H1 (cell line): ENCODE measurements at regions not wholly inside any gene's neighbourhood (a gene's known extent, or its start where the extent isn't known, plus 50 kb on each side); places are given as distances from the start of the nearest gene placed in this dataset.

Experiments
- CTCF ChIA-PET: fragments of 300-600 bp; sonication (Branson Sonifier 250); formaldehyde crosslinking; loops from one replicate; lab custom pipeline; 2021; ENCODE audit not compliant: partially characterized antibody; lab: Charles Lee
- POLR2A ChIA-PET: fragments of 300-600 bp; sonication (Branson Sonifier 250); formaldehyde crosslinking; loops from one replicate; lab custom pipeline; 2021; ENCODE audit warnings: inconsistent platforms; ENCODE audit not compliant: partially characterized antibody; lab: Charles Lee
- DNase-seq, 2 experiments: peaks; one replicate each; pipeline versions ENCODE4 v3.0.0 to v3.0.0-alpha.2; 2010 to 2022; ENCODE audit warnings: low spot score in 2 of 2, low read depth in 1 of 2, mixed read lengths in 1 of 2
- FAIRE-seq: peaks from 2 replicates; lab custom pipeline; 2011; peaks lifted over from hg19 to GRCh38; lab: Jason Lieb, UNC
- H2AFZ ChIP-seq: 2 replicates; pipeline ENCODE4 v1.8.1; 2012; ENCODE audit warnings: low read length, inconsistent platforms
- H2AK5ac ChIP-seq: 2 replicates; pipeline ENCODE4 v1.6.1; 2013; ENCODE audit warnings: low read depth, low read length
- H2BK120ac ChIP-seq: replicated peaks from 2 replicates; pipeline ENCODE3; 2013; ENCODE audit warnings: low read depth, low read length, inconsistent platforms
- H2BK12ac ChIP-seq: 2 replicates; pipeline ENCODE4 v1.6.1; 2013; ENCODE audit warnings: low read depth, low read length
- H2BK15ac ChIP-seq: 2 replicates; pipeline ENCODE4 v1.6.1; 2013; ENCODE audit warnings: low read length
- H2BK20ac ChIP-seq: 2 replicates; pipeline ENCODE4 v1.6.1; 2013; ENCODE audit warnings: low read length
- H2BK5ac ChIP-seq: 2 replicates; pipeline ENCODE4 v1.6.1; 2013; ENCODE audit warnings: low read depth, low read length
- H3K14ac ChIP-seq: 2 replicates; pipeline ENCODE4 v1.6.1; 2013; ENCODE audit warnings: inconsistent platforms; ENCODE audit not compliant: insufficient read length
- H3K18ac ChIP-seq: 2 replicates; pipeline ENCODE4 v1.6.1; 2013; ENCODE audit warnings: low read length; ENCODE audit errors: extremely low read depth
- H3K23ac ChIP-seq: 2 replicates; pipeline ENCODE4 v1.6.1; 2013; ENCODE audit warnings: inconsistent platforms; ENCODE audit not compliant: insufficient read length
- H3K23me2 ChIP-seq: 2 replicates; pipeline ENCODE4 v1.6.1; 2013; ENCODE audit warnings: low read depth, low read length
- H3K27ac ChIP-seq: 2 replicates; pipeline ENCODE4 v1.6.1; 2011; ENCODE audit warnings: low read depth, low read length, inconsistent platforms
- H3K27me3 ChIP-seq, 4 experiments: replicated peaks in 1 of 4; 1 replicate in 1 of 4; 2 replicates in 3 of 4; pipeline versions ENCODE4 v1.6.1 to v1.8.1; 2011 to 2013; ENCODE audit warnings: low read length in 3 of 4, mild to moderate bottlenecking in 3 of 4, inconsistent platforms in 2 of 4, mixed read lengths in 2 of 4, moderate library complexity in 1 of 4; ENCODE audit not compliant: control insufficient read depth in 3 of 4, insufficient read depth in 3 of 4; ENCODE audit errors: extremely low read depth in 1 of 4
- H3K36me3 ChIP-seq, 4 experiments: 2 replicates each; pipeline versions ENCODE4 v1.6.1 to v1.8.1; 2011 to 2013; ENCODE audit warnings: mild to moderate bottlenecking in 4 of 4, low read length in 3 of 4, moderate library complexity in 2 of 4, control low read depth in 1 of 4, inconsistent platforms in 1 of 4; ENCODE audit not compliant: insufficient read depth in 4 of 4, control insufficient read depth in 2 of 4
- H3K4ac ChIP-seq: replicated peaks from 2 replicates; pipeline ENCODE3; 2013; ENCODE audit warnings: low read length, low read depth, mixed read lengths, inconsistent platforms; ENCODE audit not compliant: insufficient read length
- H3K4me1 ChIP-seq, 4 experiments: replicated peaks in 1 of 4; 1 replicate in 1 of 4; 2 replicates in 3 of 4; pipeline versions ENCODE4 v1.6.1 to v1.8.1; 2011 to 2013; ENCODE audit warnings: low read length in 3 of 4, inconsistent platforms in 2 of 4, mixed read lengths in 1 of 4; ENCODE audit not compliant: insufficient read depth in 4 of 4, control insufficient read depth in 3 of 4
- H3K4me2 ChIP-seq, 2 experiments: 2 replicates each; pipeline versions ENCODE4 v1.6.1 to v1.8.1; 2011 to 2013; ENCODE audit warnings: low read depth in 2 of 2, low read length in 2 of 2, control low read depth in 1 of 2, inconsistent platforms in 1 of 2, mild to moderate bottlenecking in 1 of 2; ENCODE audit not compliant: insufficient read depth in 1 of 2
- H3K4me3 ChIP-seq, 4 experiments: fragments of 200-600, 300-600 bp in 1 of 4; sonication (generic), shearing (Covaris generic), sonication (Bioruptor Twin) in 1 of 4; 2 replicates each; pipeline versions ENCODE4 v1.5.1 to v1.8.1; 2011 to 2016; ENCODE audit warnings: low read length in 4 of 4, low read depth in 3 of 4, control low read depth in 2 of 4, inconsistent platforms in 2 of 4, mild to moderate bottlenecking in 2 of 4, mixed read lengths in 1 of 4, moderate library complexity in 1 of 4; ENCODE audit not compliant: insufficient read depth in 2 of 4; ENCODE audit errors: extremely low read depth in 1 of 4
- H3K56ac ChIP-seq: replicated peaks from 2 replicates; pipeline ENCODE3; 2013; ENCODE audit warnings: low read depth, mild to moderate bottlenecking, mixed read lengths, low read length, inconsistent platforms; ENCODE audit not compliant: insufficient read length
- H3K79me1 ChIP-seq: 2 replicates; pipeline ENCODE4 v1.6.1; 2013; ENCODE audit warnings: low read depth, low read length, control low read depth
- H3K79me2 ChIP-seq, 2 experiments: 2 replicates each; pipeline versions ENCODE4 v1.6.1 to v1.8.1; 2012 to 2013; ENCODE audit warnings: low read length in 2 of 2, mild to moderate bottlenecking in 2 of 2, inconsistent platforms in 1 of 2; ENCODE audit not compliant: insufficient read depth in 2 of 2, control insufficient read depth in 1 of 2
- H3K9ac ChIP-seq, 4 experiments: replicated peaks in 1 of 4; 1 replicate in 1 of 4; 2 replicates in 3 of 4; pipeline versions ENCODE4 v1.6.1 to v1.8.1; 2011 to 2013; ENCODE audit warnings: low read depth in 3 of 4, low read length in 3 of 4, control low read depth in 2 of 4, mild to moderate bottlenecking in 2 of 4, moderate library complexity in 2 of 4, inconsistent platforms in 1 of 4; ENCODE audit errors: extremely low read depth in 1 of 4
- H3K9me3 ChIP-seq, 2 experiments: 2 replicates each; pipeline versions ENCODE4 v1.6.1 to v1.8.1; 2012 to 2013; ENCODE audit warnings: mild to moderate bottlenecking in 2 of 2, moderate library complexity in 2 of 2, control low read depth in 1 of 2, inconsistent platforms in 1 of 2, low read depth in 1 of 2, low read length in 1 of 2, mixed read lengths in 1 of 2; ENCODE audit not compliant: insufficient read depth in 2 of 2
- H4K20me1 ChIP-seq, 2 experiments: replicated peaks in 1 of 2; 2 replicates each; pipeline versions ENCODE3 to v1.8.1; 2011 to 2013; ENCODE audit warnings: inconsistent platforms in 2 of 2, low read length in 2 of 2, mild to moderate bottlenecking in 1 of 2; ENCODE audit not compliant: insufficient read depth in 2 of 2, control insufficient read depth in 1 of 2
- H4K5ac ChIP-seq: 2 replicates; pipeline ENCODE4 v1.6.1; 2013; ENCODE audit warnings: low read length, low read depth, mixed read lengths, inconsistent platforms; ENCODE audit not compliant: insufficient read length
- H4K8ac ChIP-seq: 2 replicates; pipeline ENCODE4 v1.8.0; 2013; ENCODE audit warnings: mild to moderate bottlenecking, moderate library complexity, low read length, inconsistent platforms; ENCODE audit not compliant: insufficient read depth; ENCODE audit errors: extremely low read depth
- H4K91ac ChIP-seq: replicated peaks from 2 replicates; pipeline ENCODE3; 2013; ENCODE audit warnings: low read length, mixed read lengths, inconsistent platforms; ENCODE audit not compliant: insufficient read length
- BCL11A ChIP-seq, 2 experiments: IDR thresholded peaks; one replicate each; pipeline ENCODE4 v1.6.1; 2011; ENCODE audit warnings: low read depth in 2 of 2, low read length in 2 of 2, mild to moderate bottlenecking in 2 of 2
- CEBPB ChIP-seq: IDR thresholded peaks from 2 replicates; pipeline ENCODE4 v1.6.1; 2012; ENCODE audit warnings: low read depth, low read length
- CTBP2 ChIP-seq: IDR thresholded peaks from 2 replicates; pipeline ENCODE4 v1.7.0; 2011; ENCODE audit warnings: borderline replicate concordance, mild to moderate bottlenecking, moderate library complexity, mixed read lengths, low read length; ENCODE audit not compliant: insufficient read depth, insufficient read length
- EGR1 ChIP-seq: IDR thresholded peaks from 2 replicates; pipeline ENCODE4 v1.6.1; 2011; ENCODE audit warnings: low read depth, low read length, borderline replicate concordance
- EZH2 ChIP-seq: fragments of 200-600 bp; sonication (generic); IDR thresholded peaks from 2 replicates; pipeline ENCODE4 v1.7.1; 2012; ENCODE audit warnings: low read depth, mild to moderate bottlenecking, moderate library complexity, low read length, inconsistent platforms; ENCODE audit not compliant: severe bottlenecking
- FOSL1 ChIP-seq: IDR thresholded peaks from 2 replicates; pipeline ENCODE4 v1.6.1; 2011; ENCODE audit warnings: mild to moderate bottlenecking, low read depth, low read length, moderate library complexity; ENCODE audit not compliant: insufficient read depth
- GABPA ChIP-seq: IDR thresholded peaks from 2 replicates; pipeline ENCODE4 v1.6.1; 2011; ENCODE audit warnings: mild to moderate bottlenecking, low read length, moderate library complexity, borderline replicate concordance; ENCODE audit not compliant: insufficient read depth
- GTF2F1 ChIP-seq: IDR thresholded peaks from 2 replicates; pipeline ENCODE4 v1.6.1; 2012; ENCODE audit warnings: low read depth, low read length, improper control_type of control experiment, borderline replicate concordance
- POLR2A ChIP-seq, 2 experiments: IDR thresholded peaks; 1 replicate in 1 of 2; 2 replicates in 1 of 2; pipeline ENCODE4 v1.6.1; 2011; ENCODE audit warnings: low read depth in 2 of 2, low read length in 2 of 2, mild to moderate bottlenecking in 2 of 2; ENCODE audit errors: control extremely low read depth in 1 of 2
- SIN3A ChIP-seq, 2 experiments: IDR thresholded peaks in 1 of 2; conservative IDR thresholded peaks in 1 of 2; 2 replicates each; pipeline ENCODE4 v1.6.1; 2011 to 2012; ENCODE audit warnings: low read length in 2 of 2, improper control_type of control experiment in 1 of 2, low read depth in 1 of 2, mild to moderate bottlenecking in 1 of 2
- YY1 ChIP-seq: IDR thresholded peaks from 2 replicates; pipeline ENCODE4 v1.6.1; 2011; ENCODE audit warnings: low read depth, mild to moderate bottlenecking, low read length
- WGBS, 2 experiments: shearing (Covaris generic) in 1 of 2; methylation state at CpG; one replicate each; pipeline versions ENCODE4 v1.1.6 to v1.1.7; 2013 to 2015; ENCODE audit warnings: low lambda C conversion rate in 2 of 2, mixed read lengths in 2 of 2, inconsistent platforms in 1 of 2, low coverage in 1 of 2, missing lambda C conversion rate in 1 of 2; ENCODE audit not compliant: insufficient replicate concordance in 2 of 2, insufficient coverage in 1 of 2, insufficient read length in 1 of 2; ENCODE audit errors: extremely low coverage in 1 of 2, missing lambda C conversion rate in 1 of 2; 5-methylcytosine and 5-hydroxymethylcytosine counted together

GRCh38 chr7:54831046-54831643 lies 72.1 kb upstream of the SEC61G start:
- Histone ChIP-seq H3K79me2 (no peaks in the 10 kb centered on the region), H2BK15ac (no peak overlapping the region), H3K4ac (no peak overlapping the region), H2BK20ac (no peak overlapping the region), H2AK5ac (no peak overlapping the region), H2BK5ac (no peak overlapping the region), H3K27me3 (no peaks in the 10 kb centered on the region), H3K9ac (no peak overlapping the region), H3K36me3 (no peaks in the 10 kb centered on the region), H2BK12ac (no peak overlapping the region), H3K4me2 (no peak overlapping the region), H3K56ac (no peak overlapping the region), H3K23me2 (no peaks in the 10 kb centered on the region), H3K4me3 (no peak overlapping the region), H3K27ac (no peak overlapping the region), H4K5ac (no peak overlapping the region), H3K14ac (no peak overlapping the region), H3K9me3 (0 out of 4 replicates have a peak, but pooled peaks cover 3% of the 10 kb centered on the region in 2 experiments), H3K4me1 (no peaks in the 10 kb centered on the region), H4K91ac (no peak overlapping the region), H2AFZ (no peak overlapping the region), H2BK120ac (no peak overlapping the region), H4K20me1 (no peaks in the 10 kb centered on the region), H4K8ac (no peak overlapping the region), H3K79me1 (no peaks in the 10 kb centered on the region), H3K23ac (no peak overlapping the region), H3K18ac (no peak overlapping the region)
- ChIA-PET CTCF (interaction anchor here (1.1 to 1.8 kb wide), 4 partner anchors 11 to 57 kb away, joined by 3 to 8 read pairs (median 4); no protein-coding TSS in a partner anchor), POLR2A (no interaction called here)
- TF ChIP-seq BCL11A (IDR thresholded peaks at IDR 0.05; ENCODE audit: low read depth in 2 of 2, low read length in 2 of 2) (no peak), EZH2 (no peak), GTF2F1 (no peak), SIN3A (conservative IDR thresholded peaks at IDR 0.05 in 1 of 2, IDR thresholded peaks at IDR 0.05 in 1 of 2; ENCODE audit: low read depth in 1 of 2, low read length in 2 of 2) (no peak), CEBPB (no peak), YY1 (no peak), EGR1 (no peak), GABPA (no peak), CTBP2 (no peak), POLR2A (IDR thresholded peaks at IDR 0.05; ENCODE audit: control extremely low read depth in 1 of 2, low read depth in 2 of 2, low read length in 2 of 2) (no peak), FOSL1 (no peak)
- DNase-seq = no peak
- WGBS, 2 experiments = 92% methylated on average over 4 of the region's 4 CpGs; no CpG with 5 or more reads in 1 of the 2 experiments
- no peak for FAIRE-seq
